ENCODE measurements at regions not wholly inside any gene's neighbourhood (a gene's known extent, or its start where the extent isn't known, plus 50 kb on each side); places are given as distances from the start of the nearest gene placed in this dataset.

GRCh38 chr13:97106323-97106722, 112.0 kb upstream of the OXGR1 start:
- TF ChIP-seq EZH2phosphoT487 (conservative IDR thresholded peaks at IDR 0.05; ENCODE audit: low read length) (no peak), CTCF (IDR thresholded peaks at IDR 0.05; ENCODE audit: insufficient read depth, low read length, poor library complexity, severe bottlenecking) (no peak)
